Muscle of leg (tissue), 3 donors: ENCODE measurements at regions not wholly inside any gene's neighbourhood (a gene's known extent, or its start where the extent isn't known, plus 50 kb on each side); places are given as distances from the start of the nearest gene placed in this dataset.

Experiments
- DNase-seq: peaks from one replicate; pipeline ENCODE4 v3.0.0; 2013
- H3K27ac ChIP-seq: one replicate; pipeline ENCODE4 v1.5.1; 2013; ENCODE audit warnings: mild to moderate bottlenecking, low read length, control low read depth
- H3K27me3 ChIP-seq: one replicate; pipeline ENCODE4 v1.6.1; 2013; ENCODE audit warnings: low read length; ENCODE audit not compliant: control insufficient read depth, insufficient read depth
- H3K36me3 ChIP-seq: one replicate; pipeline ENCODE4 v1.6.1; 2013; ENCODE audit warnings: low read length; ENCODE audit not compliant: control insufficient read depth, insufficient read depth
- H3K4me1 ChIP-seq: one replicate; pipeline ENCODE4 v1.6.1; 2013; ENCODE audit warnings: low read length; ENCODE audit not compliant: control insufficient read depth, insufficient read depth
- H3K4me3 ChIP-seq: one replicate; pipeline ENCODE4 v1.5.1; 2013; ENCODE audit warnings: low read length, control low read depth
- H3K9me3 ChIP-seq: replicated peaks from 2 replicates; pipeline ENCODE4 v1.6.1; 2013; ENCODE audit warnings: low read depth, low read length; ENCODE audit not compliant: control insufficient read depth
- WGBS: methylation state at CpG from one replicate; pipeline ENCODE4 v1.1.5; 2013; ENCODE audit warnings: missing lambda C conversion rate; ENCODE audit not compliant: insufficient coverage; 5-methylcytosine and 5-hydroxymethylcytosine counted together

GRCh38 chr11:24386546-24387397, 110.1 kb upstream of the LUZP2 start:
- Histone ChIP-seq H3K27me3 (no peaks in the 10 kb centered on the region), H3K4me3 (no peak overlapping the region), H3K4me1 (no peaks in the 10 kb centered on the region), H3K36me3 (no peaks in the 10 kb centered on the region), H3K9me3 (no peaks in the 10 kb centered on the region), H3K27ac (no peak overlapping the region)
- peak; percentile 16 for DNase-seq
- WGBS: no CpG with 5 or more reads among the region's 6 CpGs

- no peaks in the 10 kb centered on the region for H3K36me3 ChIP-seq
- no peak overlapping the region for H3K27ac ChIP-seq
- DNase-seq: no peak
- no peaks in the 10 kb centered on the region for H3K4me1 ChIP-seq
- H3K4me3 ChIP-seq: no peak overlapping the region
- H3K9me3 ChIP-seq: no peaks in the 10 kb centered on the region
- no peaks in the 10 kb centered on the region for H3K27me3 ChIP-seq
- 54% methylated on average over 2 of the region's 5 CpGs for WGBS
Measured at GRCh38 chr11:24389575-24389974, 107.3 kb upstream of the LUZP2 start.

- no peak overlapping the region for H3K4me3 ChIP-seq
- no peaks in the 10 kb centered on the region for H3K9me3 ChIP-seq
- H3K36me3 ChIP-seq: no peaks in the 10 kb centered on the region
- DNase-seq: no peak
- no CpG with 5 or more reads among the region's 5 CpGs for WGBS
- H3K4me1 ChIP-seq: no peaks in the 10 kb centered on the region
- no peaks in the 10 kb centered on the region for H3K27me3 ChIP-seq
- H3K27ac ChIP-seq: no peak overlapping the region
Measured at GRCh38 chr11:24390016-24390415, 106.8 kb upstream of the LUZP2 start.

- Histone ChIP-seq H3K27me3 (no peaks in the 10 kb centered on the region), H3K36me3 (no peaks in the 10 kb centered on the region), H3K27ac (no peak overlapping the region), H3K4me1 (no peaks in the 10 kb centered on the region), H3K4me3 (no peak overlapping the region), H3K9me3 (no peaks in the 10 kb centered on the region)
- no peak for DNase-seq
- WGBS: no CpG with 5 or more reads among the region's 1 CpG
Measured at GRCh38 chr11:24390762-24391161, 106.1 kb upstream of the LUZP2 start.

GRCh38 chr11:24391167-24391566, 105.7 kb upstream of the LUZP2 start:
- no peaks in the 10 kb centered on the region for H3K9me3 ChIP-seq
- H3K4me1 ChIP-seq: no peaks in the 10 kb centered on the region
- no CpG with 5 or more reads among the region's 3 CpGs for WGBS
- DNase-seq: no peak
- H3K4me3 ChIP-seq: no peak overlapping the region
- H3K36me3 ChIP-seq: no peaks in the 10 kb centered on the region
- no peaks in the 10 kb centered on the region for H3K27me3 ChIP-seq
- no peak overlapping the region for H3K27ac ChIP-seq

- no peaks in the 10 kb centered on the region for H3K36me3 ChIP-seq
- DNase-seq: no peak
- WGBS: 95% methylated on average over 4 of the region's 10 CpGs
- H3K27ac ChIP-seq: no peak overlapping the region
- H3K9me3 ChIP-seq: no peaks in the 10 kb centered on the region
- H3K4me3 ChIP-seq: no peak overlapping the region
- no peaks in the 10 kb centered on the region for H3K4me1 ChIP-seq
- no peaks in the 10 kb centered on the region for H3K27me3 ChIP-seq
Measured at GRCh38 chr11:24400059-24400665, 96.7 kb upstream of the LUZP2 start.

- H3K36me3 ChIP-seq: no peaks in the 10 kb centered on the region
- no peaks in the 10 kb centered on the region for H3K4me1 ChIP-seq
- H3K27ac ChIP-seq: no peak overlapping the region
- H3K4me3 ChIP-seq: no peak overlapping the region
- no peak for DNase-seq
- no peaks in the 10 kb centered on the region for H3K27me3 ChIP-seq
- no peaks in the 10 kb centered on the region for H3K9me3 ChIP-seq
- WGBS: no CpG with 5 or more reads among the region's 6 CpGs
Measured at GRCh38 chr11:24406389-24406788, 90.5 kb upstream of the LUZP2 start.

GRCh38 chr11:24406980-24407379, 89.9 kb upstream of the LUZP2 start:
- Histone ChIP-seq H3K4me3 (no peak overlapping the region), H3K9me3 (no peaks in the 10 kb centered on the region), H3K4me1 (no peaks in the 10 kb centered on the region), H3K27me3 (no peaks in the 10 kb centered on the region), H3K27ac (no peak overlapping the region), H3K36me3 (no peaks in the 10 kb centered on the region)
- no peak for DNase-seq
- WGBS: 97% methylated on average over 8 of the region's 9 CpGs

- 0% methylated on average over 1 of the region's 3 CpGs for WGBS
- DNase-seq: peak; percentile 11
- no peak overlapping the region for H3K4me3 ChIP-seq
Measured at GRCh38 chr11:24407733-24408132, 89.1 kb upstream of the LUZP2 start.

GRCh38 chr11:24408202-24408601, 88.7 kb upstream of the LUZP2 start:
- no peak for DNase-seq
- Histone ChIP-seq H3K36me3 (no peaks in the 10 kb centered on the region), H3K27me3 (no peaks in the 10 kb centered on the region), H3K9me3 (no peaks in the 10 kb centered on the region), H3K27ac (no peak overlapping the region), H3K4me1 (no peaks in the 10 kb centered on the region), H3K4me3 (no peak overlapping the region)

More at GRCh38 chr11:24407733-24408132, 89.1 kb upstream of the LUZP2 start:
- Histone ChIP-seq H3K4me1 (no peaks in the 10 kb centered on the region), H3K36me3 (no peaks in the 10 kb centered on the region), H3K27me3 (no peaks in the 10 kb centered on the region), H3K9me3 (no peaks in the 10 kb centered on the region), H3K27ac (no peak overlapping the region)
